Trophoblast cell (in vitro differentiated cells and primary cell): ENCODE measurements at regions not wholly inside any gene's neighbourhood (a gene's known extent, or its start where the extent isn't known, plus 50 kb on each side); places are given as distances from the start of the nearest gene placed in this dataset.

Experiments
- DNase-seq, 2 donors: peaks; one replicate each; pipeline ENCODE4 v3.0.0-alpha.2; 2016
- H2AFZ ChIP-seq: 2 replicates; pipeline ENCODE4 v1.6.1; 2013; ENCODE audit warnings: low read length, moderate library complexity, mild to moderate bottlenecking; ENCODE audit not compliant: insufficient read depth, poor library complexity
- H2AK5ac ChIP-seq: 2 replicates; pipeline ENCODE4 v1.6.1; 2013; ENCODE audit warnings: mild to moderate bottlenecking, low read length
- H2BK120ac ChIP-seq: 2 replicates; pipeline ENCODE4 v1.6.1; 2013; ENCODE audit warnings: low read length, mild to moderate bottlenecking, moderate library complexity; ENCODE audit not compliant: insufficient read depth, poor library complexity
- H2BK12ac ChIP-seq: 2 replicates; pipeline ENCODE4 v1.6.1; 2013; ENCODE audit warnings: mild to moderate bottlenecking, low read length, moderate library complexity
- H2BK5ac ChIP-seq: 2 replicates; pipeline ENCODE4 v1.6.1; 2013; ENCODE audit warnings: low read length, low read depth, moderate library complexity, mild to moderate bottlenecking; ENCODE audit not compliant: poor library complexity
- H3K14ac ChIP-seq: 2 replicates; pipeline ENCODE4 v1.6.1; 2013; ENCODE audit warnings: mild to moderate bottlenecking, low read length
- H3K18ac ChIP-seq: 2 replicates; pipeline ENCODE4 v1.6.1; 2013; ENCODE audit warnings: mild to moderate bottlenecking, low read length
- H3K23ac ChIP-seq: 2 replicates; pipeline ENCODE4 v1.6.1; 2013; ENCODE audit warnings: low read length
- H3K27ac ChIP-seq: 2 replicates; pipeline ENCODE4 v1.5.1; 2013; ENCODE audit warnings: low read depth, mild to moderate bottlenecking, inconsistent platforms, low read length, moderate library complexity
- H3K27me3 ChIP-seq: 2 replicates; pipeline ENCODE4 v1.6.1; 2013; ENCODE audit warnings: inconsistent platforms, mild to moderate bottlenecking, low read length, moderate library complexity; ENCODE audit not compliant: insufficient read depth
- H3K36me3 ChIP-seq, 2 experiments: 1 replicate in 1 of 2; 2 replicates in 1 of 2; pipeline ENCODE4 v1.6.1; 2013; ENCODE audit warnings: low read length in 2 of 2, mild to moderate bottlenecking in 2 of 2, moderate library complexity in 1 of 2; ENCODE audit not compliant: insufficient read depth in 2 of 2, control insufficient read depth in 1 of 2
- H3K4ac ChIP-seq: 2 replicates; pipeline ENCODE4 v1.6.1; 2013; ENCODE audit warnings: low read depth, mild to moderate bottlenecking, low read length, moderate library complexity
- H3K4me1 ChIP-seq, 2 experiments: 1 replicate in 1 of 2; 2 replicates in 1 of 2; pipeline ENCODE4 v1.6.1; 2013; ENCODE audit warnings: low read length in 2 of 2, mild to moderate bottlenecking in 2 of 2, moderate library complexity in 1 of 2; ENCODE audit not compliant: insufficient read depth in 2 of 2, control insufficient read depth in 1 of 2
- H3K4me2 ChIP-seq: 2 replicates; pipeline ENCODE4 v1.6.1; 2013; ENCODE audit warnings: inconsistent platforms, mild to moderate bottlenecking, low read length, moderate library complexity
- H3K4me3 ChIP-seq: 2 replicates; pipeline ENCODE4 v1.5.1; 2013; ENCODE audit warnings: mild to moderate bottlenecking, low read depth, low read length, inconsistent platforms
- H3K79me1 ChIP-seq: one replicate; pipeline ENCODE4 v1.6.1; 2013; ENCODE audit warnings: low read length
- H3K79me2 ChIP-seq: 2 replicates; pipeline ENCODE4 v1.6.1; 2013; ENCODE audit warnings: low read length, mild to moderate bottlenecking; ENCODE audit not compliant: control insufficient read depth, insufficient read depth, poor library complexity
- H3K9ac ChIP-seq: 2 replicates; pipeline ENCODE4 v1.6.1; 2013; ENCODE audit warnings: mild to moderate bottlenecking, low read length
- H3K9me3 ChIP-seq: 2 replicates; pipeline ENCODE4 v1.6.1; 2013; ENCODE audit warnings: low read depth, mild to moderate bottlenecking, control low read depth, inconsistent platforms, low read length; ENCODE audit not compliant: insufficient read depth
- H4K12ac ChIP-seq: 2 replicates; pipeline ENCODE4 v1.6.1; 2013; ENCODE audit warnings: low read depth, mild to moderate bottlenecking, low read length, moderate library complexity
- H4K8ac ChIP-seq: 2 replicates; pipeline ENCODE4 v1.6.1; 2013; ENCODE audit warnings: low read depth, mild to moderate bottlenecking, low read length, moderate library complexity
- H4K91ac ChIP-seq: one replicate; pipeline ENCODE4 v1.6.1; 2013; ENCODE audit warnings: low read depth, mild to moderate bottlenecking, low read length, moderate library complexity
- WGBS: extraction: QIAGEN DNeasy Blood & Tissue Kit; methylation state at CpG from one replicate; pipeline ENCODE4 v1.1.7; 2013; ENCODE audit warnings: missing lambda C conversion rate; ENCODE audit not compliant: insufficient read length, insufficient coverage; ENCODE audit errors: extremely low coverage; 5-methylcytosine and 5-hydroxymethylcytosine counted together

DNA sequence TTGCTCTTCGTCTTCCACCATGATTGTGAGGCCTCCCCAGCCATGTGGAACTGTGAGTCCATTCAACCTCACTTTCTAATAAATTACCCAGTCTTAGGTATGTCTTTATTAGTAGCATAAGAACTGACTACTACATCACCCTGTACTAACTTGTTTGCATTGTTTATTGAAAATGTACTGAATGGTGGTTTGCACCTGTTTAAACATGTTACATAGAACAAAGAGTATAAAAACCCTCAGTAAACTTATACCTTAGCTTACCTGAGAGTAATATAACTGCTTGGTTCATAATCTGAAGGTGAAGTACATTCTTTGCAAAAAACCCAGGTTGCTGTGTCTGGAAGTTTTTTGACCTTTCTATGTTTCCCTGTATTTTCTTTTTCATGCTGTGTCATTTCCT lies 777.8 kb downstream of the TBC1D32 start:
- H3K23ac ChIP-seq, result no peak overlapping the region
- H3K4me1 ChIP-seq, result no peaks in the 10 kb centered on the region

DNA sequence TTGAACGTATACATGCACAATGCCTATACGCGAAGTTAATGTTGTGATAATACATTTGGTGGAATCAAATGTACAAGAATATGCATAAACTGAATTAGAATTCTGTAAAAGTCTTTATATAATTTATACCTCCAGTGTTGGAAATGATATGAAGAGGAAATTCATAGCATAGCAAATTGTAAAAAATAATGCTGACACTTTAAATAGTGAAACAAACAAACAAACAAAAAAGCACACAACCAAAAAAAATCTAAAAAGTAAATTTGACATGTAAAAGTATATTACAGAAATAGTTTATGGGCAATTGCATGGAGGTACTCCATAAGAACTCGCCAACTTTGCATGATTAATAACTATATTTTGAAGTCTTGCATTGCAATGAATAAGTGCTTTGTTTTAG lies 780.9 kb downstream of the TBC1D32 start:
- DNase-seq, result no peak
- no peak overlapping the region for H3K27ac ChIP-seq
- WGBS, result no CpG with 5 or more reads among the region's 4 CpGs

More for the DNA sequence above, 777.8 kb downstream of the TBC1D32 start:
- no peak overlapping the region for H4K91ac ChIP-seq
- H3K27me3 ChIP-seq, result no peaks in the 10 kb centered on the region
- no peak overlapping the region for H2BK12ac ChIP-seq
- H3K18ac ChIP-seq, result no peak overlapping the region
- H3K9ac ChIP-seq, result no peak overlapping the region
- no peaks in the 10 kb centered on the region for H3K9me3 ChIP-seq
- no peak overlapping the region for H3K27ac ChIP-seq
- no CpG with 5 or more reads among the region's 1 CpG for WGBS
- no peak overlapping the region for H3K14ac ChIP-seq
- no peak for DNase-seq
- no peaks in the 10 kb centered on the region for H3K79me2 ChIP-seq
- H3K36me3 ChIP-seq, result no peaks in the 10 kb centered on the region
- H3K4ac ChIP-seq, result no peak overlapping the region
- no peaks in the 10 kb centered on the region for H3K79me1 ChIP-seq
- H2AFZ ChIP-seq, result no peak overlapping the region
- no peak overlapping the region for H4K12ac ChIP-seq
- H3K4me2 ChIP-seq, result no peak overlapping the region
- H2BK120ac ChIP-seq, result no peak overlapping the region
- H4K8ac ChIP-seq, result no peak overlapping the region
- H3K4me3 ChIP-seq, result no peak overlapping the region
- H2AK5ac ChIP-seq, result no peak overlapping the region
- H2BK5ac ChIP-seq, result no peak overlapping the region

DNA sequence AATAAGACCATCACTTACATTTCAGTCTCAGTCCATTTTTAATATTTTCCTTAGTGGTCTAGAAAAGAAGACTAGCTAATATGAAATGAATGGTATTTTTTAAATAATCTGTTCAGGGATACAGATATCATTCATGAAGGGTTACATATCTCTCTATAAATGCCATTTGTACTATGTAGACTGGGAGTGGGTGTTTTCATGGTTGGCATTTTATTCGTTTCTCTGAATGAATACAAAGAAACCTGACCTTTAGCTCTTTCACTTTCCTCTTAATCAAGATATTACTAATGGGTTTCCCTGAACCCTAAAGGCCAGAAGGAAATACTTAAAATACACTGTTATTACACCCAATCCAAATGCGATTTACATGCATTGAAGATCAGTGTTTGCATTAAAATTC lies 788.9 kb downstream of the TBC1D32 start:
- Histone ChIP-seq H3K4me2 (no peak overlapping the region), H3K9me3 (no peaks in the 10 kb centered on the region), H2BK12ac (no peak overlapping the region), H3K18ac (no peak overlapping the region), H3K4ac (no peak overlapping the region), H4K8ac (no peak overlapping the region), H3K9ac (no peak overlapping the region), H3K79me2 (no peaks in the 10 kb centered on the region), H2BK5ac (no peak overlapping the region), H2AFZ (no peak overlapping the region), H3K36me3 (no peaks in the 10 kb centered on the region), H3K4me1 (no peaks in the 10 kb centered on the region), H2AK5ac (no peak overlapping the region), H3K4me3 (no peak overlapping the region), H4K12ac (no peak overlapping the region), H3K27ac (no peak overlapping the region), H4K91ac (no peak overlapping the region), H3K14ac (no peak overlapping the region), H3K23ac (no peak overlapping the region), H3K79me1 (no peaks in the 10 kb centered on the region), H3K27me3 (no peaks in the 10 kb centered on the region), H2BK120ac (no peak overlapping the region)
- WGBS, result no CpG with 5 or more reads among the region's 2 CpGs
- DNase-seq, result no peak

More for the DNA sequence above, 780.9 kb downstream of the TBC1D32 start:
- no peak overlapping the region for H2BK120ac ChIP-seq
- H2AK5ac ChIP-seq, result no peak overlapping the region
- H2BK12ac ChIP-seq, result no peak overlapping the region
- H4K91ac ChIP-seq, result no peak overlapping the region
- H3K4me1 ChIP-seq, result no peaks in the 10 kb centered on the region
- no peaks in the 10 kb centered on the region for H3K36me3 ChIP-seq
- no peak overlapping the region for H2AFZ ChIP-seq
- no peak overlapping the region for H4K12ac ChIP-seq
- no peak overlapping the region for H3K4ac ChIP-seq
- H3K18ac ChIP-seq, result no peak overlapping the region
- H3K9me3 ChIP-seq, result no peaks in the 10 kb centered on the region
- no peak overlapping the region for H3K23ac ChIP-seq
- H4K8ac ChIP-seq, result no peak overlapping the region
- H3K79me1 ChIP-seq, result no peaks in the 10 kb centered on the region
- no peaks in the 10 kb centered on the region for H3K27me3 ChIP-seq
- no peak overlapping the region for H3K4me3 ChIP-seq
- H3K4me2 ChIP-seq, result no peak overlapping the region
- H2BK5ac ChIP-seq, result no peak overlapping the region
- no peak overlapping the region for H3K9ac ChIP-seq
- H3K14ac ChIP-seq, result no peak overlapping the region
- no peaks in the 10 kb centered on the region for H3K79me2 ChIP-seq

DNA sequence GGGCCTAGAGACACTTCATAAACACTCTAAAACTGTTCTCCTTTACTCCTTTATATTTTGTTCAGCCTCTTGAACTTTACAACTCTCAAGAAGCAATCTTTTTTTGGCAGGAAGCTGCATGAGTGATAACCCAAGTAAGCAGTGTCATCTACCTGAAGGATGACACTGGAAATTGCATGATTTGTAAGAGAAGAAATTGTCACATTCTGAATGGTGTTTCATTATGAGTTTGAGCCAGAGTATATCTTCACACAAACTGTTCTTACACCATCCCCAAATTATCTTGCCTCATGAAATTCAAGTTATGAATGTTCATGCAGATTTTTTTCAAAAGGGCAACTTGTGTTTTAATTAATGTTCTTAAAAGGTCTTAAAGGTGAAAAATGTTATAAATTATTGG lies 799.3 kb downstream of the TBC1D32 start:
- no peak overlapping the region for H4K91ac ChIP-seq
- no peak overlapping the region for H3K4ac ChIP-seq
- no peak overlapping the region for H2BK120ac ChIP-seq
- H3K4me2 ChIP-seq, result no peak overlapping the region
- H3K23ac ChIP-seq, result no peak overlapping the region
- no peak overlapping the region for H2BK12ac ChIP-seq
- H3K18ac ChIP-seq, result no peak overlapping the region
- H3K9me3 ChIP-seq, result no peaks in the 10 kb centered on the region
- no peak overlapping the region for H3K27ac ChIP-seq
- H3K36me3 ChIP-seq, result no peaks in the 10 kb centered on the region
- DNase-seq, result no peak
- no peak overlapping the region for H2AFZ ChIP-seq
- no peak overlapping the region for H2AK5ac ChIP-seq
- no peak overlapping the region for H3K14ac ChIP-seq
- H3K79me1 ChIP-seq, result no peaks in the 10 kb centered on the region
- H4K12ac ChIP-seq, result no peak overlapping the region
- H2BK5ac ChIP-seq, result no peak overlapping the region
- H3K79me2 ChIP-seq, result no peaks in the 10 kb centered on the region
- H3K4me3 ChIP-seq, result no peak overlapping the region
- H3K9ac ChIP-seq, result no peak overlapping the region
- no peak overlapping the region for H4K8ac ChIP-seq
- H3K4me1 ChIP-seq, result no peaks in the 10 kb centered on the region
- no peaks in the 10 kb centered on the region for H3K27me3 ChIP-seq
